T47D (cell line): ENCODE measurements at regions not wholly inside any gene's neighbourhood (a gene's known extent, or its start where the extent isn't known, plus 50 kb on each side); places are given as distances from the start of the nearest gene placed in this dataset.

Experiments used
- DNase-seq, 2 experiments: peaks; one replicate each; pipeline versions ENCODE4 v3.0.0 to v3.0.0-alpha.2; 2011 to 2012; ENCODE audit warnings: low read depth in 1 of 2, low spot score in 1 of 2
- JUND ChIP-seq: IDR thresholded peaks from 2 replicates; pipeline ENCODE4 v1.6.1; 2012; ENCODE audit warnings: low read depth
- in situ Hi-C: cut with HindIII; loops from 2 replicates; pipeline ENCODE4 v1.10.0; 2016; ENCODE audit warnings: low sequenced_read_pairs, low pct_unique_long_range_greater_than_20kb

DNA sequence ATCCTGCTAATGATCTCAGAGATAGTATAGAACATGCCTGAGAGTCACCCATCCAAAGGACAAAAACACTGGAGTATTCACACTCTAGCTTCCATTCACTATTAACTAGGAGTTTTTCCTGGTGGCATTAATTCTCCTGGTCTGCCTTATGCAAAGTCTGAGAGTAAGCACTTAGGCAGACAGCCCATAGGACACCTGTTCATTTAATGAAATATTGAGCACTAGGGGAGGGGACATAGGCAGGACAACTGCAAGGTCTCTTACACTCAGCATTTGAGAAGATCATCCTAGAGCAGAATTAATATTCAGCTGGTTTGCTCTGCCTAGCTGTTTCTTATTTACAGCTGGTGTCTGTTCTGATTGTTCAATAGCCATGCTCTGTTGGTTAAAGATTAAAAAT is 508.5 kb downstream of the CENPC start:
- in situ Hi-C loops = no loop called here
- TF ChIP-seq JUND = no peak
- no peak for DNase-seq

DNA sequence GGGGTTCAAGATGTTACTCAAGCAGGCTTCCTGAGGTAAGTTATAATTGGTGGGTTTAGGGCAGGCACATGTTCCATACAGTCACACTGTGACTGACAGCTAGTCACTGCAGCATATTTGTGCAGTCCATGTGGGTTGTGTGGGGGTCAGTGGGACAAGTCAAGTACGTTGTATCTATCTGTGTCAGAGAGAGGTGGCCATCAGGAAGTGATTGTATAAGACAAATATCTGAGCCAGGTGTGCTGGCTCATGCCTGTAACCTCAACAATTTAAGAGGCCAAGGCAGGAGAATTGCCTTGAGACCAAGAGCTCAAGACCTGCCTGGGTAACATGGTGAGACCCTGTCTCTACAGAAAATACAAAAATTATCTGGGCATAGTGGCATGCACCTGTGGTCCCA is 509.3 kb downstream of the CENPC start:
- TF ChIP-seq JUND = no peak
- no peak for DNase-seq
- in situ Hi-C loops = no loop called here

DNA sequence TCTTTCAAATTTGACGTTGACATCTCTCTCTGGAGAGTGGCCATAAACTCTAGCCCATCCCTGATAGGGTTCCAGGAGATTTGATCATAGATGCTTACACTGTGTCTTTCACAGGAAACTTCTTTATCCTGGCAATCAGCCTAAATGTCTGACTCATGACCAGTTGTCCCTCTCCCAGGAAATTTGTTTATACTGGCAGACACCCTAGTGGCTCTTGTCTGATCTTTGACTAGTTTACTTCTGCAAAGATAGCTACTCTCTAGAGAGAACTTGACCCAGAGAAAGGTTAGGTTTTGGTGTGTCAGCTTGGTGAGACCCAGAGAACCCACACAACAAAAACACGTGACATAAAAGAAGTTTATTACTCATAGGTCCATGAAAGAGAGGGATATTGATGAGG is 509.8 kb downstream of the CENPC start:
- in situ Hi-C loops = no loop called here
- TF ChIP-seq JUND = no peak
- peak in 1 of 2 experiments; percentile 28 for DNase-seq

DNA sequence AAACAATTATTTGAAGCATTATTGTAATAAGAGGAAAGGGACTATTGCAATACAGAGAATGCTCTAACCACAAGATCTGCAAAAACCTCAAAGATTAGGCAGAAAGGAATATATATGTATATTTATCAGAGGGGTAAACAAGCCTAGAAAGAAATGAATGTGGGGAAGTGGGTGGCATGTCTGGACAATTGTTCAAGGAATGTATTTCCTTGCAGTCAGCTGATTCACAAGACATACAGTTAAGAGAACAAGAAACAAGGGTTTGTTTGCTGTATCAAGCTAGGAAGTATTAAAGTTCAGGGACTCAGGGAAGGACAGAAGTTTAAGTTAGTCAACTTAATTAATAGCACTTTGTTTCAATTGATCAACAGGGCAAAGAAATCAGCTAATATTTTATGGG is 514.7 kb downstream of the CENPC start:
- in situ Hi-C loops = no loop called here
- TF ChIP-seq JUND = no peak
- no peak for DNase-seq

DNA sequence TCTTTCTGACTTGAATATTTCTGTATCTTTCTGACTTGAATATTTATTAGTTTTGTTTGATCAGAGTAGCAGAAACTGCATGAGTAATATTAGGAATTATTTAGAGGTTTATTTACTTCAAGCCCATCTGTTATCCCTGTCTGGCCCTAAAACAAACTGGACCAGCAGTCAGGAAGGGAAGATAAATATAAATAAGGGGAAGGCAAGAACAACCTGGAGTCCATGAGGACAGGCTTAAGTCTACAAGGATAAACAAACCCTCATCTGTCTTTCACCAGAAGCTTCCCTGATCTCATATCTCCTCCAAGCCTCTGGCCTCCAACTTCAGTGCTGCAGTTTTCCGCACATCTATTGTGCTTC is 524.9 kb downstream of the CENPC start:
- no peak for DNase-seq
- TF ChIP-seq JUND = no peak
- in situ Hi-C loops = no loop called here

DNA sequence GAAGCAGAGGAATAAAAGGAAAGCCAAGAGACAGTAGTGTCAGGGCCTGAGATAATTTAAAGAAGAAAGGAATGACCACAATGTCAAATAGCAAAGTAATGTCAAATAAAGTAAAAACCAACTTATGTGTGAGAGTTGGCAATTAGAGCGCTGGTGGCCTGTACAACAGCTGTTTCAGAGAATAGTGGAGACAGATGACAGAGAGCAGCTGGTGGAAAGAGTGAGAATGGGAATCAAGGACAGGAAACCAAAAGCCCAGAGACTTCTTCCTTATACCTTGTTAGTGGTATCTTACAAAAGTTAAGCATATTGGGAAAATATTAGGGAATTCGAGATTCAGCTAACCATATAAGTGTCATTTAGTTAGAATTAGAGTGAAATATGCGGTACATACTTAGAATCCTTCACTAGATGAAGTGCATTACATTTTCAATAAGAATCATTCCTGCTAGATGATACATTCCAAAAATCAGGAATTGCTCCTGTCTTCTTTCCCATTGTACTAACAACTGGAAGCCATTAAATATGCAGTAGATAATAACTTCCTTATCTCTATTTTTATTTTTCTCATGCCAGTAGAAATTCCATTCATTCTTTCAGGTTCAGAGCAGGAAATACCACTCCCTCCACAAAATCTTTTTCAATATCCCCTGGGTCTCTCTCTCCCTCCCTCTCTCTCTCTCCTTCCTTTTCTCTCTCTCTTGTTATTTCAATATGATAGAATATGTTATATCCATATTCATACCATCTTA is 525.4 kb downstream of the CENPC start:
- in situ Hi-C loops = no loop called here
- DNase-seq = no peak
- no peak for TF ChIP-seq JUND

DNA sequence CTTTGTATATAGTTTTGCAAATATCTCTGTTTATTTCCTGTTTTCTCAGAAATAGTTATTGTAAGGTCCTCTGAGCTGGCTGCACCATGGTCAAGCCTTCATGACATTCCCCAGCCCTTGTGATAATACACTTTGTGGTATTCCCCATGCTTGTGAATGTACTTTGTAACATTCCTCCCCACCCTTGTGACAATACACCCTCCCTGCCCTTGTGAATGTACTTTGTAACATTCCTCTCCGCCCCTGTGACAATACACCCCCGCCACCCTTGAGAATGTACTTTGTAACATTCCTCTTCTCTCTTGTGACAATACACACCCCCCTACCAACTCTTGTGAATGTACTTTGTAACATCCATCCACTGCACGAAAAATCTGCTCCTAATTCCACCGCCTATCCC is 530.7 kb downstream of the CENPC start:
- TF ChIP-seq JUND = no peak
- in situ Hi-C loops = no loop called here
- DNase-seq = no peak

DNA sequence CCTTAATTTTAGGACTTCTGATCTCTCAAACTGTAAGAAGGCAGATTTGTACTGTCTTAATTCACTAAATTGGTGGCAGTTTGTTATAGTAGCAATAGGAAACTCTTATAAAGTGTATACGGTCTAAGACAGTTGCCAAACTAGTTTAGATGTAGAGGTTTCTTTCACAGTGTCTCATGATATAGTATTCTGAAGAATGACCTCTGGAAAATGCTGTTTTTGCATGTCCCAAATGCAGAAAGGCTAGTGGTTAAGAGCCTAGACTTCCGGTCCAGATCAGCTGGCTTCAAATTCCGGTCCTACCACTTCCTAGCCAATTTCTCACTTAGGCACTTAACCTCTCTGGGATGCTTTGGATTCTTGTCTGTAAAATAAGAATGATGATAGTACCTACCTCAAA is 538.5 kb downstream of the CENPC start:
- TF ChIP-seq JUND = no peak
- no peak for DNase-seq
- in situ Hi-C loops = no loop called here

DNA sequence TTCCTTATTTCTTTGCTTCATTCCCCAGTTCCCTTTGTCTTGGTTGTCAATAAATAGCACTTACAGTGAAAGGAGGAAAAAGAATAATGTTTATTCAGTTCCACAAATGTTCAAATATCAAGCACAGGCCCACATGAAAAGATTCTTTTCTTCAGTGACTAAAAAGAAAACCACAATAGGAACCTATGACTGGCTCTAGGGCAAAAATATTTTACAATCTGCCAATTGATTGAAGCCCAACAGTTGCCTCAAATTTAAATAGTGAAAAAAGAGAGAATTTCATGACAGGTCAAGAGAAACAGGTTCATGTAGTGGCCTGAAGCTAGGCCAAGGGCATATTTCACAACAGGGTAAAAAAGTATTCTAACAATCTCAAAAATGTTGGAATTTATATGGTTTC is 553.8 kb downstream of the CENPC start:
- in situ Hi-C loops = no loop called here
- peak in 1 of 2 experiments; percentile 20 for DNase-seq
- no peak for TF ChIP-seq JUND

DNA sequence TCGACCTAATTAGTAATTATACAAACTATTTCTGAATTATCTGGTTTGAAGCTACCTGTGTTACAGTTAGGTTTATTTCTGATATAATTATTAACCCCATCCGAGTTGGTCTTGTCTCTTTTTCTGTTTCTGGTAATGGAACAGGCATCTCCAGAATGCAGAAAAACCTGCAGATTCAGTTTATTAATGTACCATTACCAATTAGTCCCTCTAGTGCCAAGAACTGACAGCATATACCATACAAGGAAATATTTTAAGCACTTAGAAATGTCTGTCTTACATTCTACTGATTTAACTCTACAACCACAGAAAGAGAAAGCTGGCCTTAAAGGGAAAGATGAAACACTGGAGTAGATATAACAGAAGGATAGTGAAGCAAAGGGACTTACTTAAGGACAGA is 570.6 kb downstream of the CENPC start:
- DNase-seq = peak in 1 of 2 experiments; percentile 43
- no peak for TF ChIP-seq JUND

DNA sequence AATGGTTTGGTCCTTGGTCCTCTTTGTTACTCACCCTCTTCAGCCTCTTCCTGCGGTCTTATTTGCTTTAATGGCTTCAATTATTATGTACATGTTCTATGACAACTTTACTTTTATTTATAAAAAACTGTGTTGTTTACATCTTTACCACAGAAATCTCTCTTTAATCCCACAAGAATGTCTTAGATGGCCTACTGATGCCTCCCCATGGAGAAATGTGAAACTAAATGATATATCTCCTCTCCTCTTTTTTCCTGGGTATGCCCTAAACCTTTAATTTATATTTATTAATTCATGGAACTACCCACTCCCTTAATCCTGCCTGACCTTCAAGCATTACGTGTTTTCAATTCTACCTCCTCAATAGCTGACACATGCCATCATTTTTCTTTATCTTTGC is 573.2 kb downstream of the CENPC start:
- in situ Hi-C loops = no loop called here
- DNase-seq = no peak
- no peak for TF ChIP-seq JUND

More for the DNA sequence above, 570.6 kb downstream of the CENPC start:
- in situ Hi-C loops = no loop called here

DNA sequence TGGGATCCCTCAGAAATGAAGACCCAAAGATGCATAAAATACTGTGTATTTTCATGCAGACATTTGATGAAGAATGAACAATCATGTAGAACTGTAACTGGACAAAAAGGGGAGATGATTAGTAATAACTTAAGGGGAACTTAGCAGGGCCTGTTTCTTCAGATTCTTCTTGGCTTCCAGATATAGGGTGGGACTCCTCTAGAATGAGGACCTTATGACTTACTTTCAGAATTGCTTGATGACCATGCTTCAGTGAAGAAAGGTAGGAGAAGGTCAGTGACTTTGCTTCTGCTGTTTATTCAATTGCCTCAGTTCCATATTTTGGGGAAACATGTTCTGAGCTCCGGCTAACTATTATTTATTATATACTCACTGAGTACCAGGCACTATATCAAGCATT is 580.8 kb downstream of the CENPC start:
- no peak for TF ChIP-seq JUND
- DNase-seq = no peak
- in situ Hi-C loops = no loop called here

DNA sequence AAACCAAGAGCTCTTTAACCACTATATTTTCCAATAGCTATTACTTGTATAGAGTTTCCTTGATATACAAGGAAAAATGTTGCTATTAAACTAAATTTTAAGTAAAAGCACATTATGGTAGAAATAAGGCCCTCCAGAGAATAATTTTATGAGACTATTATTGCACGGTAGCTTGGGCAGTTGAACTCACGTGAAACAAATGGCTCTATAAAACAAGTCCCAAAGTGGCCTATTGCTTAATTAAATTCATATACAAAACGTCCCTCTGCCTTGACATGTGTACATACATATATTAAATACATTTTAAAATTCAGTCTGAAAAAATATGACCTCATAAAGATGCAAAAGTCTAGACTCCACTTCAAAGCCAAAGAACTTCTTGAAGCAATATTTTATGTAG is 582.2 kb downstream of the CENPC start:
- DNase-seq = no peak
- in situ Hi-C loops = no loop called here
- TF ChIP-seq JUND = no peak

DNA sequence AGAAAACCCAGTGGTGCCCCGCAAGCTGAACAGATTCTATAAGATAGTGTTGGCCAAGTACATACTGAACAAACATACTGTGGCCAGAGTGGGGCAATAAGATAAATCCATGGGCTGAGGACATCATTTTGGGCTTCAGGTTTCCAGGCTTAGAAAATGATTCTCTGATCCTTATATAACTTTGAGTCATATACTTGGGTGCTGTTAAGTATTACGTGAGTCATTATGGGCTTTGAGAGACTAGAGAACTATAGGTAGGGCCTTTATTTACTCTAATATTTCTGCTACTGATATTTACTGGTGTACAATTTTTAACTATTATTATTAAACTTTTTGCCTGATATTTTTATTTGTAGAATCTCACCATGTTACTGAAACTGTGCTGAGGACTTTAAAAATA is 586.1 kb downstream of the CENPC start:
- in situ Hi-C loops = no loop called here
- TF ChIP-seq JUND = no peak
- no peak for DNase-seq

DNA sequence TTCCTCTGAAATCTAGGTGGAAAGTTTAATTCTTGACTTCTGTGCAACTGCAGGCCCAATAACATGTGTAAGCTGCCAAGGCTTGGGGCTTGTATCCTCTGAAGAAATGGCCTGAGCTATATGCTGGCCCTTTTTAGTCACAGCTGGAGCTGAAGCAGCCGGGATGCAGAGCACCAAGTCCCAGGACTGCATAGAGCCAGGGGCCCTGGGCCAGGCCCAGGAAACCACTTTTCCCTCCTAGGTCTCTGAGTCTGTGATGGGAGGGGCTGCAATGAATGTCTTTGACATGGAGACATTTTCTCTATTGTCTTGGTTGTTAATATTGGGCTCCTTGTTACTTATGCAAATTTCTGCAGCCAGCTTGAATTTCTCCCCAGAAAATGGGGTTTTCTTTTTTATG is 588.5 kb downstream of the CENPC start:
- in situ Hi-C loops = no loop called here
- no peak for TF ChIP-seq JUND
- DNase-seq = no peak
